ENCODE measurements at regions not wholly inside any gene's neighbourhood (a gene's known extent, or its start where the extent isn't known, plus 50 kb on each side); places are given as distances from the start of the nearest gene placed in this dataset.

GRCh38 chr15:68871507-68871906 is 50.8 kb upstream of the ANP32A start:
- DNase-seq (ENCODE audit: low read depth in 2 of 2, low spot score in 1 of 2) = no peak

- no peak for DNase-seq (ENCODE audit: low read depth in 2 of 2, low spot score in 1 of 2)
Observed at GRCh38 chr15:68874788-68875187, 54.1 kb upstream of the ANP32A start.

DNA sequence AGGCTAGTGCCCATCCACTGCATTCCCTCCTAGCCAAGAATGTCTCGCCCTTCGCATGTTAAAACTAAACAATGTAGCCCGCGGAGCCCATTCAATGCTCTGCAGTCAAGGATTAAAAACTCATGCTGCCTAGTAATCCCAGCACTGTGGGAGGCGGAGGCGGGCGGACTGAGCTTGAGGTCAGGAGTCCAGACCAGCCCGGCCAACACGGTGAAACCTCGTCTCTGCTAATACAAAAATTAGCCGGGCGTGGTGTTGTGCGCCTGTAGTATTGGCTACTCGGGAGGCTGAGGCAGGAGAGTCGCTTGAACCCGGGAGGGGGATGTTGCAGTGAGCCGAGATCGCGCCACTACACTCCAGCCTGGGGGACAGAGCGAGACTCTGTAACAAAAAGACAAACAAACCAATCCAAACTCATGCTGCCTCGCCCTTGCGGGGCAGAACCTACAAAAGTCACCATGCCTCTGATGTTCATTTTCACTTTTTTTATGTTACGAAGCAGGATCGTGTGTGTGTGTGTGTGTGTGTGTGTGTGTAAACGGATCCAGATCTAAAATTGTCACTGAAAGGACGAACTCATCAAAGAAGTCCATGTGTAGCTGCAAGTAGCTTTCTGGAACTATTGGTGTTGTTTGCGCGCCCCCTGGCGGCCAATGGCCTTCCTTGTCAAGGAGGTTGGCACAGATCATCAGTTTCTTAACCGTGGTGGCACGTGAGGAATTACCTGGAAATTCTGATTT is 54.8 kb upstream of the SPESP1 start:
- peak; percentile 74 to 92 for DNase-seq (ENCODE audit: low read depth in 2 of 2, low spot score in 1 of 2)

DNA sequence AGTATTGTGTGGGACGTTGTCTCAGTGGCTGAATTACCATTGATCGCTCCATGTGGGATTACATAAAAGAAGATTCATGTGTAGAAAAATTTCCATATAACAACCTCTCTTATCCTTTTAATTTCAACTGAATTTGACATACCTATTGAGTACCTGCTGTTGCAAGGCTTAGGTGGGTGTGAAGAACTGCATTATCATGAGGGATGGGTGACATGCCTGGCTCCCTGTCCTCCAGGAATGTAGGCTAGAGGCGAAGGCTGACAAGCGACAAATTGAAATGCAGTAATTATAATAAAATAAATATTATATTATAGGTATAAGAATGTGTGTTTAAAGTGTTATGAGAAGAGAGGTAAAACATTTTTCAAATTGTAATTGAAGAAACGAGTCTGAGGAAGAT is 52.7 kb upstream of the SPESP1 start:
- no peak for DNase-seq (ENCODE audit: low read depth in 2 of 2, low spot score in 1 of 2)

DNA sequence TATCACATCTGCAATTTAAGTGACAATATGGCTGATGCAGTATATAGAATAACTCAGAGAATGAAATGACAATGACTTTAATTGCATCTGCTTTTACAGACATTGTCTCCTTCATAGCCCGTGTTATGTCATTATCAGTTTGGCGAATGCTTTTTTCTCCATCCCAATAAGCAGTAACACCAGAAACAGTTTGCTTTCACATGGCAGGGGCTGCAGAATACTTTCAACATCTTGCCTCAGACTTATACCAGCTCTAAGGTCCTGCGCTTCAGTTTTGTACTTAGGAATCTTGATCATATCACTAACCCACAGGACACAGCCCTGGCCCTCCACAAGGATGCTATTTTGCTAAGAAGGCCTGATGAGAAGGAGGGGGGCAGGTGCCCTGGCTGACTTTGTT is 49.9 kb upstream of the SPESP1 start:
- no peak for DNase-seq (ENCODE audit: low read depth in 2 of 2, low spot score in 1 of 2)
